ENCODE measurements at regions not wholly inside any gene's neighbourhood (a gene's known extent, or its start where the extent isn't known, plus 50 kb on each side); places are given as distances from the start of the nearest gene placed in this dataset.

GRCh38 chr14:83491091-83491490 is 1957.4 kb upstream of the SEL1L start:
- Histone ChIP-seq H3K9me3 (no peaks in the 10 kb centered on the region), H3K36me3 (ENCODE audit: low read depth) (no peaks in the 10 kb centered on the region), H3K4me3 (no peak overlapping the region), H3K4me1 (ENCODE audit: low read depth) (no peaks in the 10 kb centered on the region)
- ATAC-seq = no peak
- no peak for TF ChIP-seq CTCF (IDR thresholded peaks at IDR 0.05)
- intact Hi-C loops (cut with DNase I, micrococcal nuclease) = no loop called here
- DNase-seq = no peak

- intact Hi-C loops (cut with DNase I, micrococcal nuclease) = no loop called here
- Histone ChIP-seq H3K4me3 (no peak overlapping the region), H3K4me1 (ENCODE audit: low read depth) (no peaks in the 10 kb centered on the region), H3K9me3 (no peaks in the 10 kb centered on the region), H3K36me3 (ENCODE audit: low read depth) (no peaks in the 10 kb centered on the region)
- no peak for ATAC-seq
- no peak for DNase-seq
- no peak for TF ChIP-seq CTCF (IDR thresholded peaks at IDR 0.05)
Observed at GRCh38 chr14:83520837-83521236, 1987.2 kb upstream of the SEL1L start.

GRCh38 chr14:83529531-83529930 is 1995.9 kb upstream of the SEL1L start:
- Histone ChIP-seq H3K36me3 (ENCODE audit: low read depth) (no peaks in the 10 kb centered on the region), H3K4me3 (no peak overlapping the region), H3K4me1 (ENCODE audit: low read depth) (no peaks in the 10 kb centered on the region), H3K9me3 (peaks cover 5% of the 10 kb centered on the region)
- no peak for DNase-seq
- ATAC-seq = no peak
- no peak for TF ChIP-seq CTCF (IDR thresholded peaks at IDR 0.05)
- intact Hi-C loops (cut with DNase I, micrococcal nuclease) = no loop called here

GRCh38 chr14:83533734-83534133 is 1996.2 kb upstream of the FLRT2 start:
- no peaks in the 10 kb centered on the region for H3K4me1 ChIP-seq (ENCODE audit: low read depth)
- H3K9me3 ChIP-seq = peaks cover 6% of the 10 kb centered on the region
- TF ChIP-seq CTCF (IDR thresholded peaks at IDR 0.05) = no peak
- DNase-seq = no peak
- H3K4me3 ChIP-seq = no peak overlapping the region
- intact Hi-C loops (cut with DNase I, micrococcal nuclease) = no loop called here
- no peak for ATAC-seq
- H3K36me3 ChIP-seq (ENCODE audit: low read depth) = no peaks in the 10 kb centered on the region

- no peak for DNase-seq
- no peaks in the 10 kb centered on the region for H3K36me3 ChIP-seq (ENCODE audit: low read depth)
- TF ChIP-seq CTCF (IDR thresholded peaks at IDR 0.05) = no peak
- intact Hi-C loops (cut with DNase I, micrococcal nuclease) = no loop called here
- ATAC-seq = no peak
- no peak overlapping the region for H3K4me3 ChIP-seq
- no peaks in the 10 kb centered on the region for H3K4me1 ChIP-seq (ENCODE audit: low read depth)
- H3K9me3 ChIP-seq = peaks cover 11% of the 10 kb centered on the region
Observed at GRCh38 chr14:83534995-83535394, 1994.9 kb upstream of the FLRT2 start.

GRCh38 chr14:83535444-83535843 is 1994.5 kb upstream of the FLRT2 start:
- peaks cover 13% of the 10 kb centered on the region for H3K9me3 ChIP-seq
- H3K36me3 ChIP-seq (ENCODE audit: low read depth) = no peaks in the 10 kb centered on the region
- no peaks in the 10 kb centered on the region for H3K4me1 ChIP-seq (ENCODE audit: low read depth)
- intact Hi-C loops (cut with DNase I, micrococcal nuclease) = no loop called here
- H3K4me3 ChIP-seq = no peak overlapping the region
- TF ChIP-seq CTCF (IDR thresholded peaks at IDR 0.05) = no peak
- DNase-seq (no peak), ATAC-seq (no peak)

Measured in mucosa of descending colon (tissue), 3 donors.